SKM-1 treated with dmso at 0.1 percent for 144 hours (cell line): ENCODE measurements at regions not wholly inside any gene's neighbourhood (a gene's known extent, or its start where the extent isn't known, plus 50 kb on each side); places are given as distances from the start of the nearest gene placed in this dataset.

Source experiments
- DNase-seq: peaks from one replicate; lab custom pipeline; 2025; ENCODE audit not compliant: unreplicated experiment; lab: John Stamatoyannopoulos, UW

DNA sequence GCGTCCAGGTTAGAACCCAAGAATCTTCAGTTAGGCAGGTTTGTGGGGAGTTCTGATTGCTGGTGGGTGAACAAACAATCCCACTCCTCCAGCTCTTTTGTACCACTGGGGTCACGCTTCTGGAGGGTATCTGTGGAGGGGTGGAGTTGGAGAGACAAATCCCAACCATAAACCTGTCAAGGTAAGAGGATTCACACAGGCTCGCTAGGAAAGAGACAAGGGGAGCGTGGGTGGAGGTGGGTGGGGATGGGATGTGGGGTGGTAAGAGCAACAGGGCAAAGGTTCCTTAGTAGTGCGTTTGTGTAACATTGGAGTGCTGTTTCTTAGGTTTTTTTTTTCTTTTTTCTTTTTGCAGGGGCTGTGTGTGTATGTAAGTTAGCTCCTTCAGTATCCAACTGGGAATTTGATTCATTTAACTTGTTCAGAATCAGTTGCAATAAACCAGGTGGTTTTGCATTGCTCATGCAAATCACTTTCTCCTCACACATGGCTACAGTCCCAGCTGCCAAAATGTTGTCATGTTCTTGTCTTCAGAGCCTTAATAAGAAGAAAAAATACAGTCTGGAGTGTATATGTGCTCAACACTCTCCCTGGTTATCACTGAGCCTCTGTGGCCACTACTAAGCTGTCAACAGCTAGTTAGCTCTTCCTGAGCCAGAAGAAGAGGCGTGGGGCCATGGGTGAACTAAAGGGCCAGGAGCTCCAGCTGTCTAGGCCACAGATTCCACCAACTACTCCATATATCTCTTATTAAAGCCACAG, 164.0 kb upstream of the RAD23B start:
- DNase-seq: no peak

DNA sequence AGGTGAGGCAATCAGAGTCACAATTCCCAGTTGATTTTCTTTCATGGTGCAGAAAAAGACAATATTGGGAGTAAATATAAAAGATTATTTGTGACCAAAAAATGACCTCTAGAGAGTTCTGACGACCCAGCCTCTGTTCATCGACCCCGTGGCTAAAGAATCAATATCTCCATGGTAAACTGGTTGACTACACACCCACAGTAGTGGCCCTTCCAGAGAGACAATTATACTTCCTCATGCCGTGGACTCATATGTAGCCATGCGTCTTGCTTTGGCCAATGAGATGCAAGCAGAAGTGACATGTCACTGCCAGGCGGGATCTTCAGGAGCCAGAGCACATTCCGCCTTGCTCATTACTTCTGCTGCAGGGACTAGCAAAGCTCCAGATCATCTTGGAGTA, 163.3 kb upstream of the RAD23B start:
- no peak for DNase-seq

DNA sequence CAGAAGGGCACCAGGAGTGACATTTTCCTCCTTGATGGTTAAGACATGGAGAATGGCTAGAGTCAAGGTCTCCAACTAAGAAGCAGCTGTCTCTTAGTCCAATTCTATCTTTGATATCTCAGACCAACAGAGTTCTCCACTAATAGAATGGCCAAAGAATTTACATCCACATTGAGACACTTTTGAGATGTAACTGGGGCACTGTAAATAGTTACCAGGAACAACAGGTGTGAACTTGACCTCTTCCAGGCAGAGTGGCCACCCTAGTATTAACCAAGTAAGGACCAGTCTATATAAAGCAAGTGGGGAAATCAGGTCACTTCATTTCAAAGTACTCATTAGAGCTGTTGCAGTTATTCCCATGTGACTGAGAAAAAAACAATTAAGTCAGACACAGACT, 159.7 kb upstream of the RAD23B start:
- DNase-seq: no peak

DNA sequence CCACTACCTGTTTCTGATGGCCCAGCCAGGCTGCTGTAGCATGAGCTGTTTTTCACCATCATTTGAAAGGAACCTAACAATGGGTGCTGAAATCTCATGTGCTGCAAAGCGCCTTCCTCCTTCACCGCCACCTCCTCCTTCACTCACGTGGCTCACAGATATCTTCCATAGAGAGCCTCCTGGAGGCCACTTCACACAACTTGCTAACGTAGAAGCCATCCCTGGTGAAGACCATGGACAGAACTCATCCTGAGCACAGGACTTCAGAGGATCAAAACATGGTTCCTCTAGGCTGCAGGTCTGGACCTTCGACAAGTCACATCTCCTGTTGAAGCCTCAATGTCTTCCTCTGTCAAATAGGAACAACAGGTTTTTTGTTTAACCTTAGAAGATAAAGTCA, 155.5 kb upstream of the RAD23B start:
- DNase-seq: no peak

DNA sequence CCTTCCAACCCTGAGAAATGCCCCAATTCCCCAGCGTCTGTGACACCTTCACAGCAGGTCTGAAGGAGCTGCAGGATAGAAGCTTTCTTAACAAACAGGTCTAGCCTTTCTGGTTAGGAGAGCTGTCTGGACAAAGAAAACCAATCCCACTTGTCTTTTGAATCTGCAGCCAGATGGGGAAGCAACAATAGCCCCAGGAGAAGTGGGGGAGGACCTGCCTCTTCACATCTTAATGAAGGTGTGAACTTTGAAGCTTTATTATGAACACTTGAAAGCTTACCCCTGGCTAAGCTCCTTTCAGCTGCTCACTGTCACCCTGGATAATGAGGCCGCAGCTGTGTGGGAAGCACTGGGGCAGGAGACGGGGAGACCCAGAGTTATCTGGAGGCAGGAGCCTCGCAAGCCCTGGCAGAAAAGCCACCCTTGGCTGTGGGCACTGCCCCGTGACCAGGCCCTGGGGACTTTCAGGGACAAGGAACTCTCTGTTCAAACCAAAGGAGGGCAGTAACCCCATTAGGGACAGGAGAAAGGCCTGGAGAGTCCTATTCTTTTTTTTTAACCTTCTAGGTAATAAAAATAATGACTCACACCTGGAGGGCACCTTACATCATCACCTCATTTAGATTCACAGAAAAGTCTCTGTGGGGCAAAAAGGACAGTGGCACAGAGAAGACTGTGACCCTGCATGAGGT, 151.8 kb upstream of the RAD23B start:
- no peak for DNase-seq

DNA sequence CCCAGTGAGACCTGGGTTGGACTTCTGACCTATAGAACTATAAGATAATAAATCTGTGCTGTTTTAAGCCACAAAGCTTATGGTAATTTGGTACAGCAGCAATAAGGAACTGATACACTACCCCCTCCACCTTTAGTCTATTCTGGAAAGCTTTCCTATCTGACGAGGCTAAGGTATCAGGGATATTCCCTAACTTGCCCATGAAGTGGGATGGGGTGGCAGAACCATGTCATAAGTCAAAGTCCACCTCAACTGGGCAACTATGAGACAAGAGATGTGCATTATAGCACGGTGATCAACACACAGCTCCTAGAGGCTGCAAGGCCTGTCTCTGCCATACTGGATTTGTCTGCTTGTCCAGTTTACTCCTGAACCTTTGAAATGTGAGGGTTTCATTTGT, 146.8 kb upstream of the RAD23B start:
- DNase-seq: no peak

DNA sequence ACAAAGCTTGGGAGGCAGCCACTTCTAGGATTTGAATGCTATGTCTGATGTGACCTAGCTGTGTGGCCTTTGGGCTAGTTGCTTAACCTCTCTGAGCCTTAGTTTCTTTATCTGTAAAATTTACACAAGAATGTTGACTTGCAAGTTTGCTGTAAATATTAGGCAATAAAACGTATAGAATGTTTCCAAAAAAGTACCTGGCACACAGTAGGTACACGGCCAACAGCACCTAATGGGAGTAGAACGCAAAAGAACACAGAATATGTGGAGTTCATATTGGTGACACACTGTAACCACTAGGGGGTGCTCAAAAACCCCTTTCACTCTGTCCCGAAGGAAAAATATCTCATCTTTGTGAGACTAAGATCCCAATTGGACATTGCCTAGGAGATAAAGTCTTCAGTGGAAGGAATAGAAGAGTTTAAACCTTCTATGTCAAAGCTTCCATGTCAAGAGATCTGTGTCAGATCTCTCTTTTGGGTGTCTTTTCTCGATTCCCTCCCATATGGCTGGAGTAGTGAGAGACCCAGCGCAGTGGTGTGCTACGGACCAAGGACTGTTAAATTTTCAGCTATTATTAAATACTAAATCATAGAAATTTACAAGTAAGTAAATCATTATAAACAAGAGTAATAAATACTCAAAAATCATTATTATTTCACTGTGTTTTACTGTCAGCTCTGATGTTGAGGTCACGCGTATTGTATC, 145.4 kb upstream of the RAD23B start:
- no peak for DNase-seq

DNA sequence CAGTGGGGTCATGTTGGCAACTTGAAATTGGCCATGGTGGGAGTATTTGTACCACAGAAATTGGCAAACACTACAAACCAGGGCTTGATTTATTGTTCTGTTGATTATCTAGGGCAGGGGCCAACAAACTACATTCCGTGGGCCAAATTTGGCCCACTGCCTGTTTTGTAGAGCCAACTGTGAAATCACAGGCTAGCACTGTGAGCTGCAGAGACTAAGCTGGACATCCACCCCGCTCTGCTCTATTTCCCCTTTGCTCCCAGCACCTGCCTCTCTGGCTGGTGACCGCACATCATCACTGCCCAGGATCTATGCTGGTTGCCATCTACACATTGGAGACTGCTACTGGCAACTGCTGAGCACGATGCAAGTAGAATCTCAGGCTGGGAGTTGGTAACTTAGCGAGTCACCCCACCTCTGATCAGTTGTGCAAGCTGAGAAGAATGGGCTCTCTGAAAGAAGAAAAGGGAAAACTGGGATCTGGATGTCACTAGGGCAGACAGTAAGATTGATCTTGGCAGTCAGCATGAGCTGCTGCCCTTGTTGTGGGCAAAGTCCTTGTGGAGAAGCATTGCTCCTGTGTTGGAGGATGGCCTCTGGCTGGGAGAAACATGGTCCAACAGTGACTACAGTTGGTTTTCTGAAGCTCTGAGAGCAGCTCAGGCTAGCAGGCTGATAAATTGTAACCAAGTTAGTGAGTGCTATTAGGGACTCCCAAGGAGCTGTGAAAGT, 144.7 kb upstream of the RAD23B start:
- DNase-seq: no peak

DNA sequence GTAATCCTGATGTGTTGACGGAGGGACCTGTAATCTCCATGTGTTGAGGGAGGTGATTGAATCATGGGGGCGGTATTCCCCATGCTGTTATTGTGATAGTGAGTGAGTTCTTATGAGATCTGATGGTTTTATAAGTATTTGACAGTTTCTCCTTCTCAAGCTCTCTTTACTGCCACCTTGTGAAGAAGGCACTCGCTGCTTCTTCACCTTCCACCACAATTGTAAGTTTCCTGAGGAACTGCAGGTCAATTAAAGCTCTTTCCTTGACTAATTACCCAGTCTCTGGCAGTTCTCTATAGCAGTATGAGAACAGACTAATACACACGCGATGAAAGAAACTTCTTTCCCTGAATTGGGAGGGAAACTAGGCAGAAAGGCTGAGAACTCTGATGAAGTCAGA, 141.1 kb upstream of the RAD23B start:
- DNase-seq: no peak

DNA sequence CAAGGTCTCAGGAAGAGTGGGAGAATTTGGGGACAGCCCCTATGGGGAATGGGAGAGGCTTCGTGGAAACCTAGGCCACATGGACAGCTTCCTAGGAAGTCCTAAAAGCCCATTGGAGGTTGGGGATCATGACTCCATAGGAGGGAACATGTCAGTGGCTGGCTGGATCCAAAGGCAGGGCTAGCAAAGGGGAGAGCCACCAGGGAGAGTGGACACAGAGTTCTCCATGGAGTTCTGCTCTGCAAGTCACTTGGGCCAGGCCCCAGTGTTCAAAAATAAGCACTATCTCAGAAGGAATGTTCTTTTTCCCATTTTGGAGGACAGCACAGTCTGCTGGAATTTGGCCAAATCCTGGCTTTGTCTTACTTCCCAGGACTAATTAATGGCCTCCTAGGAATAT, 140.6 kb upstream of the RAD23B start:
- DNase-seq: no peak

DNA sequence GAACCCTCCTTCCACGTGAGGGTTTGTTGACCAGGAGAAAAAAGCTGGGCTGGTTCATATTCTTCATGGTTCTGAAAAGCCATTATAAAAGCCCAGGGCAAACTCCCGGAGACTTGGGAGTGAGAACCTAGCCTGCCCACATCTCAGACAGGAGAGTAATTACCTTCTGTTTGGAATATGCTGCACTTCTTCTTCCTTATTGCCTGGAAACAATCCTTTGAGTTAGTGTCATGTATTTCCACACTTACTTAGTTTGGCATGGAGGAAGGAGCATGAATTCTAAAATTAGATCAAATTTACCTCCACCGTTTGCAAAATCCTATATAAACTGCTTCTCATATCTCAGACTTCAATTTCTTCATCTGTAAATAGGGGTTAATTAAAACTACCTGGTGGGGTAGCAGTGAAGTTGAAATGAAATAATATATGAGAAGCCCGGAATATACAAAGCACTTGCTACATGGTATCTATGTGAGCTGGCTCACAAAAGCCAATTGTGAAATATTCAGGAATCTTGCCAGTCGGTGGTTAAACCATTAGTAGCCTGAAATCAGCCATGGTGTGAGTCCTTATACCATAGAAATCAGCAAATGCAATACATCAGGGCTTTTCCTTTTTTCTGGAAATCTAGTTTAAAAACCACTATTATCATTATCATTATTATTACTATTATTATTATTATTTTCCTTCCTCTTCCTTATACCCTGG, 140.0 kb upstream of the RAD23B start:
- no peak for DNase-seq

DNA sequence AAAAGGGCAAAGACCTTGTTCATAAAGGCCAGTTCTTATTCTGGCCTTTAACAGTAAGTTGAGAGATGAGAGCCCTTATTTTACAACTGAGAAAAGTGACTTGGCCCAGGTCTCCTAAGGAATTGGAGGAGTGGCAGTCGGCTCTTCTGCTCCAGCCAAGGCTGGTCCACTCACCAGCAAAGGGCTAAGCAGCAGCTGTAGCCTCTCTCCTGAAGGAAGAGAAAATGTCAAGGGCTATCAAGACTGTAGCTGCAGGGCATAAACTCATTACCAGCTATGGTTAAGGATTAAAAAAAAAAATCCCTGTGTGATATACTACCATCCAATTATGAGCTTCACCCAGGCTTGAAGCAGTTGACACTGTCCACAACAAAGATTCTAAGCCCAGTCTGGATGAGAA, 138.6 kb upstream of the RAD23B start:
- no peak for DNase-seq

DNA sequence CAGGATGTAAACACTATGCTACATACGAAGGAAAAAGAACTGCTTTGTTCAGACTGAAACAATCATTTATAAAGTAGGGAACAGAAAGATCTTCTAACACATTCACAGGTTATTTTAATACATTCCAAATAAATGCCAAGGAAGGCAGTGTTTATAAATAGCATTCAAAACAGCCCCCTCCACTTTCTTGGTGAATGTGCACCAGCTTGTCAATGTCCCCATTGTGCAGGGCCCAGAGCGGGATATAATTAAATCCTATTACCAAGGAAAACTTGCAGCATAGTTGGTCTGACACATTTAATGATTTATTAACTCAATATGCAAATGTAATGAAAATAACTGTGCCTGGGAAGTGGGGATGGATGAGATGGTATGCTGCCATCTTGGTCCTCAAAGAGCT, 135.9 kb upstream of the RAD23B start:
- DNase-seq: no peak

DNA sequence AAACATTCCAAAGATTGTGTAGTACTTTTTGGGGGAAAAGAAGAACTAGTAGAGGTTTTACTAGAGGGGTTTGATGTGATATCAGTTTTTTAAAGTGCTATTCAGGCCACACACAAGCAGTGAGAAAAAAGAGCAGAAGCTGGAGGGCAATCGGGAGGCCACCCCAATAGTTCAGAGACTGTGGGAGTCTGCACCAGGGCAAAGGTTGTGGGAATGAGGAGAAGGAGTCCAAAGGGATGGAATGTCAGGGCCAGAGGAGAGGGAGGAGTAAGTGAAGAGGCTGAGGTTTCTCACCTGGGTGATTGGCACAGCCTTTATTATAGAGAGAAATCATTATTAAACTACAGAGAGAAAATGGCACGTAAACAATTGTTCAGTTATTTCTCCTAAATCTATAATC, 134.9 kb upstream of the RAD23B start:
- DNase-seq: no peak

DNA sequence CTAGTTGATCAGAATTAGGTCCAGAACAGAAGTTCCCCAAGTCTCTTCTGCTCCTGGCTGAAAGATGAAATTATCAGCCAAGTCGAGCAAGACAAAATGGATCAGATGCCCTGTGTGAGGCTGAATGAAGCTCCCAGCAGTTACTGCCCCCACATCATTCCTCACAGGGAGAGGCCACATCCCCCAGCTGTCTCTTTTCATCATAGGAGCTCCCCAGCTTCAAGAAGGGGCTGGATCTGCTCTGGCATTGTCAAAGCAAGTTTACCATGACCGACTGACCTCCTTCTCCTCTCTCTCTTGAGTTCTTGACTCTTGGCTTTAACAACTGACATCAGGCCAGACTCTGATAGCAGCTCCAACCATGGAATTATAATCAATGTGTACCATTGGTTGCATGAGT, 133.3 kb upstream of the RAD23B start:
- no peak for DNase-seq

DNA sequence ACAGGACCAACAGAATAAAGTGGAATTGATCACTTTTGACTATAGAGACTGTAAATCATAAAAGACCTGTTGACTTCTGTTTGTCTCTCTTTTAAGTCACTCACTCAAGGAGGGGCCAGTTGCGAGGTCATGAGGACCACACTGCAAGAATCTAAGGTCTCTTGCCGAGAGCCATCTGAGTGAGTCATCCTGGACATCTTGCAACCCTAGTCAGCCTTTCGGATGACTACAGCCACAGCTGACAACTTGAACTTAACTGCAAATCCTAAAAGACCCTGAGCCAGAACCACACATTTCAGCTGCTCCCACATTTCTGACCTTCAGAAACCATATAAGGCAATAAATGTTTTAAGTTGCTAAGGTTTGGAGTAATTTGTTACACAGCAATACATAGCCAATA, 129.7 kb upstream of the RAD23B start:
- DNase-seq: no peak

DNA sequence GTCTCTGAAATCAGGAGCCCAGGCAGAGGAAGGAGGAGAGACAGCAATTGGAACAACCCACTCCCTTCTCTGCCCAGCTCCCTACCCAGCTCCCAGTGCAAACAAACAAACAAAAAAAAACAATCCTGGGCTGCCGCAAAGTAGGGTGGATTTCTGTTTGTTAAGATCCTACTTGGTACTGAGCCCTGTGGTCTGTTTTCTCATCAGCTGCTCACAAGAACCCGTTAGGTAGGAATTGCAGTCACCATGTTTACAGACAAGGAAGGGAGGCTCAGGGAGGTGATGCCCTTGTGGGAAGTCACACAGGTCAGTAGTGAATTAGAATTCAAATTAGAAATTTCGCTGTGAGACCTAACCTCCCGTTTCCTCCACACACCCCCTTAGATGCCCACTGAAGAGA, 128.8 kb upstream of the RAD23B start:
- DNase-seq: no peak

DNA sequence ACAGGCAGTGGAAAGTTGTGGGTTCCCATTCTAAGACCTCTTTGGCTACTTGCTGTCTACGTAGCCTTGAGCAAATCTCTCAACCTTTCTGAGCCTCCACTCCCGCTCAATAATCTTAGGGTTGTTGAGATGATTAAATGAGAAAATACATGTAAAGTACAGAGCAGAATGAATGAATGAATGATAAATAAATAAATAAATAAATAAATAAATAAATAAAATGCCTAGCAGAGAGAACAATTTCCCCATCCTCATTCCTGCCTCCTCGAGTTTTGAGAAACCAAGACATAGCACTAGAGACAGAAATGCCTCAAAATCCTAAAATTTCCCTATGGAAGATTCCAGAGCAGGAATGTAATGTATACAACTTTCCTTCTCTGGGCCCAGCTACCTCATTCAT, 128.3 kb upstream of the RAD23B start:
- no peak for DNase-seq

DNA sequence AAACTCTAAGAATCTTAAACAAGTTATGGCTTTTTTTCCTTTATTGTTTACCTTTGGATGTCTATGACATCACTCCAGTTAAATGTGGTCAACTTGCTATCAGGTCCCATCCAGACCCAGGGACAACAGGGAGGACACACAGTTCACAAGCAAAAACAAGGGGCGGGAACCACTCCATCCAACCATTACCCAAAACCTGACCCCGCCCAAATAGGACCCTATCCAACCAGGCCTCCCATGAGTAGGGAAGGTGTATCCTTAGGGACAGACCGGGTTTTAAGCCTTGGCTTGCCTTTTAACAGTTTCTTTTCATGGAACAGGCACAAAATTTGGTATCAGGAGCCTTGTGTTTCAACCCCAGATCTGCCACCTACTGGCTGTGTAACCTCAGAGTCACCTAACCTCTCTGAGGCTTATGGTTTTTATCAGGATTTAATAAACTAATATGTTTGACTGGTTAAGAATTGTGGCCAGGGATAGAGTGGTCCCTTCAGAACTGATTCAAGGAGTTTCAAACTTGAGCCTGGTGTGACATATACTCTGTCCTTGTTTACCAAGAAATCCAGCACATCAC, 127.7 kb upstream of the RAD23B start:
- DNase-seq: no peak

DNA sequence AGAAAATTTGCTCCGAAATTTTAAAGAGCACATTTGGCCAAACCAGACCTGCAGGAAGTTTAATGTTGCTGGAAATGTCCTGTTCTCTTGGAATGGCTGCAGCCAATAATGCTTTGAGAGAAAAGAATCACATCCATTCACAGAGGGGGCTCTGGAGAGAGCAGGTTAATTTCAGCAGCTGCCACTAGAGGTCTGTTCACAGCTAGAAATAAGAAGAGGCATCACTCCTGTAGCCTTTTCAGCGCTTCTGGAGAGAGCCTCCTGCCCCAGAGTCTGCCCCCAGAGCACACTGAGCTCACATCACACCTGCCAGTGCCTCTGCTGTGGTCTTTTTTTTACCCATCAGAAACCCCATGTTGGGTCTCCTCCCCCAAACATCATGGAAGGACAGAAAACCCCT, 124.8 kb upstream of the RAD23B start:
- DNase-seq: peak; percentile 2

DNA sequence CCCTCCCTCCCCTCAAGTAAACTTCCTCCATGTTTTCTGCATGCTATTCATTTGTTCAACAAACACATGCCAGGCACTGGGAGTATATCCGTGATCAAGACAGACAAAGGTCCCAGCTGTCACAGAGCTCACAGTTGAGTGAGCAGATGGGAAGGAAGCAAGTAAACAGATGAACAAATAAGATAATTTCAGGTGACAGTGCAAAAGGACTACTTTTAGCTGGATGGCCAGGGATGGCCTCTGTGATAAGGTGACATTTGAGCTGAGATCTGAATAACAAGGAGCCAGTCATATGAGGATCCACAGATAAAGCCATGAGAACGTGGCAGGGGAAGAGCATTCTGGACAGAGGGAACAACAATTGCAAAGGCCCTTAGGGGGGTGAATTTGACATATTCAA, 121.7 kb upstream of the RAD23B start:
- DNase-seq: no peak
